ENCODE measurements at regions not wholly inside any gene's neighbourhood (a gene's known extent, or its start where the extent isn't known, plus 50 kb on each side); places are given as distances from the start of the nearest gene placed in this dataset.

- no peak for TF ChIP-seq POLR2A (IDR thresholded peaks at IDR 0.05; ENCODE audit: low read depth, low read length)
- no peak for TF ChIP-seq CTCF (IDR thresholded peaks at IDR 0.05; ENCODE audit: extremely low read depth in 1 of 2, insufficient read depth in 1 of 2, low read depth in 1 of 2, low read length in 2 of 2)
- no peak for TF ChIP-seq FOS (IDR thresholded peaks at IDR 0.05; ENCODE audit: borderline replicate concordance, insufficient read depth, low read length)
- TF ChIP-seq EZH2 (IDR thresholded peaks at IDR 0.05; ENCODE audit: borderline replicate concordance, low read depth, low read length, severe bottlenecking): no peak
- TF ChIP-seq MYC (IDR thresholded peaks at IDR 0.05; ENCODE audit: low read depth, low read length): no peak
These were observed 1019.5 kb upstream of the SEMA6A start for GRCh38 chr5:117594166-117594565.
